CD4-positive, alpha-beta T cell treated with Interleukin-12 subunit alpha and Interleukin-12 subunit beta, for 1 hour (primary cell): ENCODE measurements at regions not wholly inside any gene's neighbourhood (a gene's known extent, or its start where the extent isn't known, plus 50 kb on each side); places are given as distances from the start of the nearest gene placed in this dataset.
A peak's percentile ranks its signal among the peaks of the same experiment; 100 is the strongest.
"Not testable (repeated sequence)": the region's sequence is repeated elsewhere in the genome, so short reads cannot be mapped to it uniquely, and the experiment has no call there.

Experiments
- DNase-seq: peaks from one replicate; pipeline ENCODE4 v3.0.0-alpha.2; 2020

GRCh38 chr17:68142595-68142994 is 105.2 kb upstream of the AMZ2 start:
- DNase-seq, result no peak

- DNase-seq, result no peak
These were observed 104.4 kb upstream of the AMZ2 start for GRCh38 chr17:68143425-68143824.

- no peak for DNase-seq
These were observed 102.8 kb upstream of the AMZ2 start for GRCh38 chr17:68145088-68145487.

GRCh38 chr17:68148936-68149335 is 98.9 kb upstream of the AMZ2 start:
- DNase-seq, result no peak

DNA sequence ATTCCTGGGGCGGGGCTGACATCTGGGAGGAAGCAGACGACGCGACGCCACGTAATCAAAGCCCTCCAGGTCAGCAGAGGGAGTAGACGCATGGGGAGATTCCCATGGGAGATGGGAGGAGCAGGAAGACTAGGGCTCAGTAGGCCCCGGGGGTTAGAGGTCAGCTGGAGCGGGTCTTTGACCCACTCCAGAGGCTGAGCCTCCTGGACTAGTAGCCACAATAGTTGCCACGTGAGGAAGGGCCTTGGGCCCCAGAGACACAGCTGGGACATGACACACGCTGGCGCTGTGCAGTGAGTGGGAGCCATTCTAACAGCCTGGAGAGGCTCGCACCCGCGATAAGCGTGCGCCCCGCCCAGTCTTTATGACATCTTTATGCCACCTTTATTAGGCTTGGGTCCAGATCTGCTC is 95.7 kb upstream of the AMZ2 start:
- no peak for DNase-seq

GRCh38 chr17:68155692-68156091 is 92.2 kb upstream of the AMZ2 start:
- no peak for DNase-seq

DNA sequence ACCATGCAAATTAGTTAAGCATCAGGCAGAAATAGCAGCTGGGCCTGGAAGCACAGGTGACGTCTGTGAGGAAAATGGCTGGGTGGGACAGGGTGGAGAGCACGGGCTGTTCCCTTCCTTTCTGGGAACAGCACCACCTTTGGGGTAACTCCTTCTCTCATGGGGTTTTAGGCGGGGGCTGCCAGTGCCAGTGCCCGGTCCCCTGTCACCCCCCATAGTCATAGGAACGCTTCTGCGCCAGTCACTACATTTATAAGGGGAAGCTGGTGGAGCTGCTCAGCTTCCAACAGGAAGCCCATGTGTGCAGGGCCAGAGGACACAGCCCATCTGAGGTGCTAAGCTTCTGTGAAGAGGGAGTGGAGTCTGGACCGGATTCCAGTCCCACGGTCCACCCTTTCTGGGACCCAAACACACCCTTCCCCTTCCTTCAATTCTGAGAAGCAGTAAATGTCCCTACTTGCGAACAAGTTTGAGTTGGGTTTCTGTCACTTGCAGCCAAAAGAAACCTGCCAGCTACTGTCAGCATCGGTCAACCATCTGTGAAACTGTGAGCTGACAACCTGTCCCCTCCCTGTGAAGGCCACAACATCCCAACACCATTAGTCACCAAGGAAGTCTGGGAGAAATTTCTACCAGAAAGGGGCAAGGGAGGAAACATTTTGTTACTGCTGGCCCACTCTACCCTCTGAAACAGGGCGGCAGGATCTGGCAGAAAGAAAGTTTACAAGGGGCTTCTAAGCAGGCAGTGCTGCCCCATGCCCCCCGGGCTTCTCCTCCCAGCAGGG is 86.0 kb upstream of the AMZ2 start:
- no peak for DNase-seq

DNA sequence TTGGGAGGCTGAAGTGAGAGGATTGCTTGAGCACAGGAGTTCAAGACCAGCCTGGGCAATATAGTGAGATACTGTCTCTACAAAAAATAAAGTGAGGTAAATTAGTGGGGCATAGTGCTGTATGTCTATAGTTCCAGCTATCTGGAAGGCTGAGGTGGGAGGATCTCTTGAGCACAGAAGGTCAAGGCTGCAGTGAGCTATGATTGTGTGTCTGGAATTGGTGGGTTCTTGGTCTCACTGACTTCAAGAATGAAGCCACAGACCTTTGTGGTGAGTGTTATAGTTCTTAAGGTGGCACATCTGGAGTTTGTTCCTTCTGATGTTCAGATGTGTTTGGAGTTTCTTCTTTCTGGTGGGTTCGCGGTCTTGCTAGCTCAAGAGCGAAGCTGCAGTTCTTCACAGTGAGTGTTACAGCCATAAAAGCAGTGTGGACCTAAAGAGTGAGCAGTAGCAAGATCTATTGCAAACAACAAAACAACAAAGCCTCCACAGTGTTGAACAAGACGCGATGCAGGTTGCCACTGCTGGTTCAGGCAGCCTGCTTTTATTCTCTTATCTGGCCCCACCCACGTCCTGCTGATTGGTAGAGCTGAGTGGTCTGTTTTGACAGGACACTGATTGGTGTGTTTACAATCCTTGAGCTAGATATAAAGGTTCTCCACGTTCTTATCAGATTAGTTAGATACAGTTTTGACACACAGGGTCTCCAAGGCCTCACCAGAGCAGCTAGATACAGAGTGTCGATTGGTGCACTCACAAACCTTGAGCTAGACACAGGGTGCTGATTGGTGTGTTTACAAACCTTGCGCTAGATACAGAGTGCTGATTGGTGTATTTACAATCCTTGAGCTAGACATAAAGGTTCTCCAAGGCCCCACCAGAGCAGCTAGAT is 79.3 kb upstream of the AMZ2 start:
- DNase-seq, result not testable (repeated sequence)

- not testable (repeated sequence) for DNase-seq
These were observed 78.5 kb upstream of the AMZ2 start for GRCh38 chr17:68169165-68169821.

- DNase-seq, result no peak
These were observed 78.0 kb upstream of the AMZ2 start for GRCh38 chr17:68169840-68170239.

- DNase-seq, result no peak
These were observed 77.6 kb upstream of the AMZ2 start for GRCh38 chr17:68170246-68170645.

DNA sequence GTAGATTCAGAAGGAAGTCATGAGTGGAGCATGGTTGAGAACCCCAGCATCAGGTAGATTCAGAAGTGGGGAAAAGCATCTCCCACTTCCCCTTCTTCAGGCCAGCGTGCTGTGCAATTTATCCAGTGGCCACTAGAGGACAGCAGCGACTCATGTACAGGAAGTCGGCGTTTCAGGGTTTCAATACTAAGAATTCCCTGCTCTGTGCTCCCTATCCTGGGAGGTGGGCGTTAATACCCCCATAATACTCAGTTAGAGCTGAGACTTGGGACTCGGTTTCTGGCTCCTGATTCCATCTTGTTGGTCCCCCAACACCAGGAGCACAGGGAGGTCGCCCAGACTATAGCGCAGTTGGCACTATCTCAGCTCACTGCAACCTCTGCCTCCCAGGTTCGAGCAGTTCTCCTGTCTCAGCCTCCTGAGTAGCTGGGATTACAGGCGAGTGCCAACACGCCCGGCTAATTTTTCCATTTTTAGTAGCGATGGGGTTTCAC is 75.3 kb upstream of the AMZ2 start:
- DNase-seq, result peak; percentile 80

GRCh38 chr17:68175416-68175815 is 72.4 kb upstream of the AMZ2 start:
- DNase-seq, result no peak

DNA sequence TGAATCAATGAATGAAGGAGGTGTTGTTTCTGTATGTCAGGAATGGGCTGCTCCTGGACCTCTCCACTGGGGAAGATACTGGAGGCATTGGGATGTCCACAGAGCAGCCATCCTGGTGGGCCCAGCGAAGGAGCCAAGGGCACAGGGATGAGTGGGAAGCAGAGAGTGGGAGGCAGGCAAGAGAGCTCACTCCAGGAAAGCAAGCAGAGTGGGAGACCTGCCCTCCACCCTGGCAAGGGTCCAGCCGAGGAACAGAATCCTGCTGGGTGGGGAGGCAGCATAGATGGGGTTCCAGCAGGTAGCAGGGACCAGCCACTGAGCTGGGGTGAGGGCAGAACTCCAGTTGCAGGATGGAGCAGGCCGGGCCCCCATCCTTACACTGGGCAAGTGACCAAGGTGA is 71.9 kb upstream of the AMZ2 start:
- no peak for DNase-seq

DNA sequence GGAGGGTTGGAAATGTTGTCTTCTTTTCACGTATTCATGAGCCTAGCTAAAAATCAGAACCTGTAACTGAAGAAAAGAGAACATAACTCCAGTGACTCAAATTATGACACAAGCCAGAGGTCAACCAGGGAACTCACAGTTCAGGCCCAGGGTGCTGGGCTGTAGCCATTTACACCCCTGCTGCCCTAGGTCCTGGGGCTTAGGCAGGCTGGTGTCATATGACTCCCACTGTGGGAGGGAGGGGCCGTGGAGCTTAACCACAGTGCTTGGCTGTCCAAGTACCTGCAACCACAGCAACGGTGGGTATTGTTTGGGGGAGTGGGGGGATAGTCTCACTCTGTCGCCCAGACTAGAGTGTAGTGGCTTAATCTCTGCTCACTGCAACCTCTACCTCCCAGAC is 71.1 kb upstream of the AMZ2 start:
- DNase-seq, result no peak

GRCh38 chr17:68178831-68179230 is 69.0 kb upstream of the AMZ2 start:
- no peak for DNase-seq

DNA sequence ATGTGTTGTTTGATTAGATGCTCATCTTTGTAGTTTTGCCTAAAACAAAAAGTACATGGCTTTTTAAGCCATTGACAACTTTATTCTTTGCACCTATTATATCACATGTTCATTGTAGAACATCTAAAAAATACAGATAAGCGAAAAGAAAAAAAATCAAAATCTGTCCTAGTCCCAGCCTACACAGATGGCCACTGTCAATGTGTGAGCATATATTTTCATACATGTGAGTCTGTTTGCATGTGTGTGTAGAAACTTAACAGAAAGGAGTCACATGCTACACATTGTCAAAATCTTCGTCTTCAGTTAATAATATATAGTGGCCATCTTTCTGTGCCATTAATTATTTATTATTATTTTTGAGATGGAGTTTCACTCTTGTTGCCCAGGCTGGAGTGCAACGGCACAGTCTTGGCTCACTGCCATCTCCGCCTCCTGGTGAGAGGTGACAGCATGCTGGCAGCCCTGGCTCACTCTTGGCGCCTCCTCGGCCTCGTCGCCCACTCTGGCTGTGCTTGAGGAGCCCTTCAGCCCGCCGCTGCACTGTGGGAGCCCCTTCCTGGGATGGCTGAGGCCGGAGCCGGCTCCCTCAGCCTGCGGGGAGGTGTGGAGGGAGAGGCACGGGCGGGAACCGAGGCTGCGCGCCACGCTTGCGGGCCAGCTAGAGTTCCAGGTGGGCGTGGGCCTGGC is 68.5 kb upstream of the AMZ2 start:
- no peak for DNase-seq

GRCh38 chr17:68179926-68180285 is 67.9 kb upstream of the AMZ2 start:
- DNase-seq, result no peak

DNA sequence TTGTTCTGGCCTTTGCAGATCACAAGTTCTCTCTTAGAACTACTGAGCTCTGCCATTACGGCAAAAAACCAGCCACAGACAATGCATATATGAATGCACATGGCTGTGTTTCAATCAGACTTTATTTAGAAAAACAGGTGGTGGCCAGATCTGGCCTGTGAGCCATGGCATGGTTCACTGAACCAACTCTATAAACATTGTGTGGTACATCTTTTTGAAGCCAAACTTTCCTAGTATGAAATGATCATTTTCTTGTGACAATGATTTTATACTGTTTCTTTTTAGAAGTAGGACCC is 65.9 kb upstream of the AMZ2 start:
- no peak for DNase-seq

DNA sequence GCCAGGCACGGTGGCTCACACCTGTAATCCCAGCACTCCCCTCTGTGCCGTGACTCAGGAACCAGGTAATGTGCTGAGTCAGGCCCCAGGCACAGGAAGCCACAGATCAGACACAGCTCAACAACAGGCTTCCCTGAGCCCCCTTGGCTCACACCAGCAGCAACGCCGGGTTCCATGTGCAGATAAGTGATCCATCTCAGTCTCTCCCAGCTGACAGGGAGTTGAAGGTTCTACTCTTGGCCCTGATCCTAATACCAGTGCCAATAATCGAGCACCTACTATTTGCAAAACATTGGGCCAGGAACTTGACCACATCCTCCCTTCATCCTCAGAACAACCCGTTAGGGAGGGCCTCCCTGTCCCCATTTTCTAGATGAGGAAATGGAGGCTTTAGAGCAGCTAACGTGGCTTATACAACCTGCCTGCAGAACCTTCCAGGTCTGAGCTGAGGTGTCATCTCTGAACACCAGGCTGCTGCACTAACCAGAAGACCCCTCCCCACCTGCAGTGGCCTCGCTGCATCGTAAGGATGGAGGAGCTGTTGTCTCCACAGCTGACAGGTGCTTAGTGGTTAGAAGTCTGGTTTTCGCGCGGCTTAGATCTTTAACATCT is 64.8 kb upstream of the AMZ2 start:
- peak; percentile 81 for DNase-seq

DNA sequence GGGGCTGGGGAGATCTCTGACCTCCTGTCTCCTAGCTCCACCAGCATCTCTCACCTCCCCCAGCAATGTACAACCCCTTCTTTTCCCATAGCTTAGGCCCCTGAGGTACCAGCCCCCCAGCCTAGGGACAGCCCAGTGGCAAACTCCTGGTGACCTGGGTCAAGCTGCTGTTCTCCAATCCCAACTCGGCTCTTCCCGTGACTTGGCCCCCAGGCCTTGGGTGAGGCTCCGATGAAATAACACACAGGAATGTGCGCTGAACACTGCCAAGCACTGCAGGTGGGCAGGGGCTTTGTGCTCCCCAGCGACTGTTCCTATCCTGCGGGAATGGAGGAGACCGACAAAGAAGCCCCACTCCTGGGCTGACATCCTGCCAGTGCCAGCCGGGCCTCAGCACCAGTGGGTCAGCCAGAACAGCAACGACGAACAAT is 63.7 kb upstream of the AMZ2 start:
- no peak for DNase-seq

DNA sequence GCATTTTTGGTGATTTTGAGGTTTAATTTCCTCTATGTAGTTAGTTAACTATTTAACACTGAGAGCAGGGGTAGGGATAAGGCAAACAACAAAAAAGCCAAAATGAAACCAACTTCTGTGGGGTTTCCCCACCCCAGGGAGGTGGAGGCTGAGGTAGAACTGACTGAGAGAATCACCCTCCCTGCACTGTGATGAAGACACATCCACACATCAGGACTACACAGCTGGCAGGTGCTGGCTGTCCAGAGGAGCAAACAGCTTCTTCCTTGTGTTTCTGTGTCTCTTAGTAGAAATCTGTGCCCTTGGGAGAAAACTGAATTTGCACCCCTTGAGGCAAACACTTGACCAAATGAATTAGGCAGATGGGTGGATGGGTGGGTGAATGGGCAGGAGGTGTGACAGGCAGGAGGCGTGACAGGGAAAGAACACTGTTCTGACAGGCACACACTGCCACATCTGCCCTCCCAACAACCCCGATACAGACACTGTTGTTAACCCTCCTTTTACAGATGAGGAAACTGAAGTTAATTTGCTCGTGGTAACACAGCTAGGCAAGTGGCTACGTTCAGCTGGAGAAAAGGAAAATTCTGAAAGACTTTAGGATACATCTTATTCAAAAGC is 62.9 kb upstream of the AMZ2 start:
- DNase-seq, result peak; percentile 82
